NCI-H345 treated with DMSO at 0.1 percent for 48 hours (cell line): ENCODE measurements at regions not wholly inside any gene's neighbourhood (a gene's known extent, or its start where the extent isn't known, plus 50 kb on each side); places are given as distances from the start of the nearest gene placed in this dataset.

Experiments used
- DNase-seq: peaks from one replicate; lab custom pipeline; 2025; ENCODE audit not compliant: unreplicated experiment; lab: John Stamatoyannopoulos, UW

DNA sequence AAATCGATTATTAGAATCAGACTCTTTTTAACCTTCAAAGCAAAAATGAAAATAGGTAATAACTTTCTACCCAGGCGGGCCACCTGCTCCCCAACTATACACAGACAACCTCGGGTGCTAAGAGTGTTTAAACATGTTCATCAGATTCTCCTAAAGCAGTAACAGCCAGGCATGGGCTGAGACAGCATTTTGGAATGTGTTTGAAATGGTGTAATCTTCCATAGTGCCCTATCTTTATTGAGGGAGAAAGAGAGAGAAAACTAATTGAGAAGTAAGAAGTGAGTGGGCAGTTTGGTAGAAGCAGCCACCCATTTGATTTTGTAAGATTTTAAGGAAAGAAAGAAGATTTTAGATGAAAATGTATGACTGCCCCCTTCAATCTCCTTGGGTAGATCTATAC, 196.1 kb upstream of the CTAGE1 start:
- DNase-seq = no peak

DNA sequence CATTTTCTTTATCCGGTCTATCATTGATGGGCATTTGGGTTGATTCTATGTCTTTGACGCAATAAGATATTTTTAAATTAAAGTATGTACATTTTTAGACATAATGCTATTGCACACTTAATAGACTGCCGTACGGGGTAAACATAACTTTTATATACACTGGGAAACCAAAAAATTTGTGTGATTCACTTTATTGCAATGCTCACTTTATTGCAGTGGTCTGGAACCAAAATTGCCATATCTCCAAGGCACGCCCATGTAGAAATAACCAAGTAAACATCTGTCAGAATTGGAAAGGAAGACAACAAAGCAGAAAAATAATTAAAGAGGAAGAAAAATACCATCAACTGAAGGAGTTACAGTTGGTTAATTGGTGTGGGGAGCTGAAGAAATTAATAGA, 205.8 kb upstream of the CTAGE1 start:
- DNase-seq = no peak

DNA sequence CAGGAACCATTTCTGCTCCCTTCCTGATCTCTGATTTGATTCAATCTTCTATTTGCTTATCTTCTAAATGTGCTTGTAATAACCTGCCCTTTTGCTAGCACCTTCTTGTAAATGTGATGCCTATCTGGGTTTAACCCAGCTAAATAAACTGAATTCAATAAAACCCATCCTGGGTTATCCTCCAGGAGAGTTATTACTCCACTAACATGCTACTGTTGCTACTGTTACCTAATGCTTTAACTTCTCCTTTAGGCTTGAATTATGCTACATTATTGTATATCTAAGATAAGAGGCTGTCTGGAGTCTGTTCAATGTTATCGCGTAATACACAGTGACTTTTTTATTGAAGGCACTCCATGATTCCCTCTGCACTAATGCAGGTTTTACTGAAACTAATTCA, 206.5 kb upstream of the CTAGE1 start:
- DNase-seq = no peak

DNA sequence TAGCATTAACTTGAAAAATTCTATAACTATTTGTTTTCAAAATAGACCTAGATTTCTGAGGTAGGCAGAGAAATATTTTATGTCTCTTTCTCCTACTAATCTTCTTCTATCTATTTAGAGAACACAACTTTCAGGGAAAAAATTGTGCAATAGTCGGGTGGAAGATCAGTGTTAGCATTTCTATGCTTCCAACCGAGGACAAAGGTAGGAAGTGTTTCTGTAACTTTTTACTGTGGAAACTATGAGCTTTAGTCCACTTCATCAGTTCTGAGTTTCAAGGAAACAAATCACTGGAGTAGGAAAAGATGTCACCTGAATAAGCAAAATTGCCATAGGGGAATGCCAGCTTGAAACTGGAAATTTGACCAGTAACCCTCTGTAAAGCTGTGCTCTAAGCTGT, 207.7 kb upstream of the CTAGE1 start:
- no peak for DNase-seq

DNA sequence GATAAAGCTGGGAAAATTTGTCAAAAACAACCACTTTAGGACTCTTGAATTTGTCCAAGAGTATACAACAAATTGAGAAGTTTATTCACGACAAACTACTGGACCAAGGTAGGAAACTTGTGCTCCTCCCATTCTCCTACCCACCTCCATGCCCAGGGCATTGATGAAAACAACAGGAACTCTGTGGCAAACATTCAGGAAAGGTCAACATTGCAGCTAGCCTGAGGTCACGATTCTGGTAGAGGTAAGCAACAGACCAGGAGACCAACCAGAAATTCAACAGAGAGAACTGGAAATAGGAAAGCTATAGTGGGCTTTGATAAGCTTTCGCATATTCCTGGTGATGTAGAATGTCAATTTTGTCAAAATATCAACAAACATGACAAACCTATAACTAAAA, 209.1 kb upstream of the CTAGE1 start:
- no peak for DNase-seq

DNA sequence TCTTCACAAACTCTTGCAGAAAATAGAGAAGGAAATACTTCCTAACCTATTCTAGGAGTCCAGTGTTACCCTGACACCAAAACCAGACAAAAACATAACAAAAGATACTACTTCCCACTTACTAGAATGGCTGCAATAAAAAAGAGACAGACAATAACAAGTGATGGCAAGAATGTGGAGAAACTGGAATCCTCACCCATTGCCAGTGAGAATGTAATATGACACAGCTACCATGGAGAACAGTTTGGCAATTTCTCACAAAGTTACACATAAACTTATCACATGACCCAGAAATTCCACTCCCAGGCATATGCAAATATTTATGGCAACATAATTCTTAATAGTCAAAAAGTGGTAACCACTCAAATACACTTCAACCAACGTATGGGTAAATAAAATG, 209.8 kb upstream of the CTAGE1 start:
- no peak for DNase-seq

DNA sequence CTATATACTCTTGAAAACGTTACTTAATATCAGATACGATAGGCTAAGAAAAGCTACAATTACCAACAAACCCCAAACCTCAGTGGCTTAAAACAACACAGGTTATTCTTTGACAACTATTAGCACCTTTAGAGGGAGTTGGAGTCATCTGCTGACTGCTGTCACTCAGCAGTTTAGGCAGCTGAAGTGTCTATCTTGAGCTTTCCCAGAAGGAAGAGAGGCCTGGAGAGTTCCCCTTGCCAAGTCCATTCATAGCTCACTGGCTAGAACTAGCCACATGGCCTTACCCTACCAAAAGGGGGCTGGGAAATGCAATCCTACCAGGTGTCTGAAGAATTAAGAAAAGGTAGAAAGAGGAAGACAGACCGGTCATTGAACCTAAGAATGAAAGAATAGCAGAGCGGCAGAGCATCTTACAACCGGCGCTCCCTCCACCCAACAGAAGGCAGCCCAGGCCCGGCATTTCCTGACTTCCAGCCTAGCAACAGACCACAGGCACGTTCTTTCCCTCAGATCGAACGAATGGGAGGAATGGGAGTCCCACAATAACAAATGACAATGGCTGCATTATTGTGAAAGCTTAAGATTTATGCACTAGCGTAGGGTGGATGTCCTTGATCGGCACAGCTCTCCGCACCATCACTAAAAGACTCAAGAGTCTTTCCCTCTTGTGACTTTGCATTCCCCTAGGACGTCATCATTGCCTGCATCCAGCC, 211.2 kb upstream of the CTAGE1 start:
- DNase-seq = no peak

DNA sequence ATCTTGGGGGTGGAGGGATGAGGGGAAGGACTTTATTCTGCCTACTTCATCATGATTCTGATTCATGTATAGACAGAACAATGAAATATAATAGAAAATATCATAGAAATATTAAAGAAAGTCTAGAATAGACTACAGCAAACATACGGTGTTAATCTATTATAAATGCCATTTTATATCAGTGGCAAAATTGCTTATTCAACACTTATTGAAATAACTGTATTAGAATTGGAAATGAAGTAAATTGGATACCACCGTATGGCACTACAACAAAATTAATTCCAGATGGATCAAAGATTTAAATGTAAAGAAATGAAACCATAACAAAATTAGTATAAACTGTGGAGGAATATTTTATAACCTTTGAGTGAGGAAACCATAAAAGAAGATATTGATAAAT, 213.3 kb upstream of the CTAGE1 start:
- DNase-seq = no peak

DNA sequence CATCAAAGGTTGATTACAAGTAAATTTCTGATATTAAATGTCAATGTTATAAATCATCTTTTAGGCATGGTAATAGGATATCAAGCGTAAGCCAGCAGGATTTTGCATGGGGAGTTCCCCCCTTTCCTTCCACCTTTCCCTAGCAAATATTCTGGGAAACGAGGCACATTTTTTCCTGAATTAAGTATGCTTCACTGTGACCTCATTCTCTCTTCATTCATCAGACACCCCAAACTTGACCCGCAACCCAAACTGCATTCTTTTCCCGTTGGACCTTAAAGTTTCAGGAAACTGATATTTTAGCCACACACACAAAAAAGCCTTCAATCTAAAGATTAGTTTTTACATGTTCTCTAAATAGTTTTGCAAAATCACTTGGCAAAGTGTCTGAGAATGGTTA, 214.5 kb upstream of the CTAGE1 start:
- no peak for DNase-seq

DNA sequence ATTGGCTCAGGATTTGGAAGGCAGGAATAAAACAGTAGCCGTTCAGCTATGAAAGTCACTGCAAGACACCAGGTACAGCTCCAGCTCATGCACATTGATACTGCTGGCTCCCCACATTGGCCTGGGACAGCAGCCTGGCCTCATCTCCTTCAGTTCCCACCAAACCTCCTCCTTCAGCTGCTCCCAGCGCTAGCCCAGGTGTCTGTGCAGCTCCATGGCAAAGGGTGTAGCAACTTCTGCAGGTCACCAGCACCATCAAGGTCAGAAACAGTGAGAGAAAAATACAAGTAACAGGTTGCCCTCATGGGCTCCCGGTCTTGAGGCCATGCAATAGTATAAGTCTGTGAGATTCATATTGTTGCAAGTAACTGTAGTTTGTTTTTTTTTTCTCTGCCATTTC, 216.7 kb upstream of the CTAGE1 start:
- no peak for DNase-seq

DNA sequence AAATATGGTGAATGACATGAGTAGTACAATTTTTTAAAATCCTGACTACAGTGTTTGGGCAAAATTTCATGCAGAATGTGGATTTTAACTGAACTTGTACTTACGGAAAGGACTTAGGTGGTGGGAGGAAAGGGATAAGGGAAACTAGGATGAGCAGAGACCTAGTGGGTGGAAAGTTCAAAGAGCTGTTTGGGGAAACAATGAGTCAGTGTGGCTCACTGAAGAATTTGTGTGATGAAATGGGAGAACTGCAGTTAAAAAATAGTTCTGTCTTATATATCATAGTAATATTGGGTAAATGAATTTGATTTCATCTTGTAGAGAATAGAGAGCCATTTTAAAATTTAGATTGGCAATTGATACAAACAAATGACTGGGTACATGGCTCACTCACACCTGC, 220.1 kb upstream of the CTAGE1 start:
- no peak for DNase-seq

DNA sequence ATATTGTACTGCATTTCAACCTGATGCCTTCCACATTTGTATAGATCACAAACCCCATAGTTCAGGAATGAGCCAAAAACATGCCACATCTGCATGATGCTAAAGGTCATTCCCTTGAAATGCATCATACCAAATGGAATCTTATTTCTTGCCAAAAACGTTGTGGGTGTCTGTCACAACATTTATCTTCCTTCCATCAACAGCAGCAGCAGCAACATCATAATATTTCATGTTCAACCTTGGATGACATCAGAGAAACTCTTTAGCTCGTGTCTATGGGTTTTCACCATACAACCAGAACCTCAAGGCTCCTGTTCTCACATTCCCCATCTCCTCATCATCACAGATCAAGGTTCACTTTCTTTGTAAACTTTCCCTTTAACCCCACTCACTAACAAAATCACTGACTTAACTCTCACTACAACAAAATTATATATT, 221.3 kb upstream of the CTAGE1 start:
- DNase-seq = no peak

DNA sequence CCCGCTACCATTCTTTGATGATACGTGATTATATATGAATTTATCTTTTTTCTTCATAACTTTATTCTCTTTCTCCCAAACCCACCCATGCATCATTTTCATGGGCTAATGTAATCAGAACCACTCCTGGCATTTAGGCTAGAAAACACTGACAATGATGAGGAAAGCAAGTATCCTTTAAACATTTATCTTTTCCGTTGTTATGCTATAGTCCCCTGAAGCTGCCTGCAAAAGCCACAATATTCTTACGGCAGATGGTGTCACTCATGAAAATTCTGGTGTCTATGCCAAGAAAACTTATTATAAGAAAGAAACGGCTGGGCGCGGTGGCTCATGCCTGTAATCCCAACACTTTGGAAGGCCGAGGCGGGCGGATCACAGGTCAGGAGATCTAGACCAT, 221.8 kb upstream of the CTAGE1 start:
- no peak for DNase-seq

DNA sequence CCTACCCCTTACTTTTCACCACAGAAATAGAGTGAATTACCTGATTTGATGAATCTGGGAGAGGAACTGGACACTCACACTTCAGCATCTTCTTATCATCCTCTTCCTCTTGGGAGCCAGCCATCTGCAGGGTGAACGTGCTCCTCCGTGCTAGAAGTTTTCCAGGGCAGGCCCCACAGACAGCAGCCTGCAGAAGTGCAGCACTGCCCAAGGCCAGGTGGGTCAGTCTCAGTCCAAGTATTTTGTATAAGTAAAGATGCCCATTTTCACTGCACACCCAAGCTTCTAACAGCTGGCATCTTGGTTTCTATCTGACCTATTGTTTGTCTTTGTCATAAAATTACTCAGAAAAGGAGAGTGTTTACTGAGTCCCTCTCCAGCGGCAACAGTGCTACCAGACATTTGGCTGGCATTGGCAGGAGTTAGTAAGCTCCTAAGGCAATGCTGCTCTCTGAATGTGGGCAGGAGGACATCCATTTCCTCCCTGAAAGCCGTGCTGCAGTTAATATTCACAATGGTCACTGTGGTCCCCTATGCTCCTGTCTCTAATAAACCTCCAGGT, 222.6 kb upstream of the CTAGE1 start:
- DNase-seq = no peak

DNA sequence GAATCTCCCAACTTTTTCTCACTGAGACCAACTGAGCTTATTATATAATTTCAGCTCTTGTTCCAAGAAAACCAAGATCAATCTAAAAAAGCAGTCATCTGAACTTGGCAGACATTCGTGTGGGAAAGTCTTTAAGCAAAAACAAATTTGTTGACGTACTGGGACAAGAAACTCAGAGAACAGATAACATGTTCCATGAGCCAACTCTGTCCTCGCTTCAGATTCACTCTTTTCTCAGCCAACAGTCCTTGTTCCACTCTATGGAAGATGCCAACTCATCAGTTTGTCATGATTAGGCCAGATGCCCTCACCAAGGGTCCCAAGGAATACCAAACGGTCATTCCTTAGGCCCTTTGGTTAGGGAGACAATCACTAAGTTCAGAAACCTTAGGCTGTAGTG, 224.2 kb upstream of the CTAGE1 start:
- no peak for DNase-seq

DNA sequence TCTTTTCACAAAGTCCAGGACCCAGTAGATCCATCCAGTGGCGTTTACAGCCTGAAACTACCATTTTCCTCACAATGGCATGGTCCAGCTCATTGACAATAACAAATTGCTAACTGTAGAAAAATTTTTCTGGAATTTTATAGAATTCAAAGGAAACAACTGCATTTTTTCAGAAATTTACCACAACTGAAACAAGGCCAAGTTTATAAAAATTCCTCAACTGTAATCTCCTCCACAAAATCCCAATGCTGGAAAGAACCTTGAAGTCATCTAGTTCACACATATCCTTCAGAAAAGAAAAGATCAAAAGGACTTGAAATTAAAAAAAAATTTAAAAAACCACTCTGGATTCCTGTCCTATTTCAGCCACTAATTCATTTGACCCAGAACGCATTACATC, 226.0 kb upstream of the CTAGE1 start:
- DNase-seq = no peak

DNA sequence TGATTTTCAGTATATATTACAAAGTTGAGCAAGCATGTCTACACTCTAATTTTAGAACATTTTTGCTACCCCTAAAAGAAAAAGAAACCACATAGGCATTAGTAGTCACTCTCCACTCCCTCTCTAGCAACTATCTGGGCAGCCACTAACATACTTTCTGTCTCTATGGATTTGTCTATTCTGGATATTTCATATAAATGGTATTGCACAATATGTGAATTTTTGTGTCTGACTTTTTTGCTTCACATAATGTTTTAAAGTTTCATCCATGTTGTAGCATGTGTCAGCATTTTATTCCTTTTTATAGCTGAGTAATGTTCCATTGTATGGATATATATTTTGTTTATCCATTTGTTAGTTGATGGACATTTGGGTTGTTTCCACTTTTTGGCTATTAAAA, 232.5 kb upstream of the CTAGE1 start:
- DNase-seq = no peak

DNA sequence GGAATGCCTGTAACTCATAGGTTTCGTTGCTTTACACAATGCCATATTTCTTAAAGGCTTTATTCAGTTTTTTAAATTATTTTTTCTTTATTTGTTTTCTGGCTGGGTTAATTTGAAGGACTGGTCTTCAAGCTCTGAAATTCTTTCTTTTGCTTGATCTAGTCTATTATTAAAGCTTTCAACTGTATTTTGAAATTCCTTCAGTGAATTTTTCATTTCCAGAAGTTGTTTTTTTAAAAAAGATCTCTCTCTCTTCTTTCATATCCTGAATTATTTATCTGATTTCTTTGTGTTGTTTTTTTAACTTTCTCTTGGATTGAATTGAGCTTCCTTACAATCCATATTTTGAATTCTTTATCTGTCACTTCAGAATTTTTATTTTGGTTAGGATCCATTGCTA, 239.9 kb upstream of the CTAGE1 start:
- DNase-seq = no peak

DNA sequence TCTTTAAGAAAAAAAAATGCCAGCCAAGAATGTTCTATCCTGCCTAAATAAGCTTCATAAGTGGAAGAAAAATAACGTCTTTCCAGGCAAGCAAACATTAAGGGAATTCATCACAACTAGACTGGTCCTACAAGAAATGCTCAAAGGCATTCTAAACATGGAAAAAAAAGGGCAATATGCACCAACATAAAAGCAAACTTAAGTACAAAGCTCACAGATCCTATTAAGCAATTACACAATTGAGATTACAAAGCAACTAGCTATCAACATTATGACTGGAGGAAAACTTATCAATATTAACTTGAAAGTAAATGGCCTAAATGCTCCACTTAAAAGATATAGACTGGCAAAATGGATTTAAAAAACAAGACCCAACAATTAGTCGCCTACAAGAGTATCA, 240.6 kb upstream of the CTAGE1 start:
- no peak for DNase-seq

DNA sequence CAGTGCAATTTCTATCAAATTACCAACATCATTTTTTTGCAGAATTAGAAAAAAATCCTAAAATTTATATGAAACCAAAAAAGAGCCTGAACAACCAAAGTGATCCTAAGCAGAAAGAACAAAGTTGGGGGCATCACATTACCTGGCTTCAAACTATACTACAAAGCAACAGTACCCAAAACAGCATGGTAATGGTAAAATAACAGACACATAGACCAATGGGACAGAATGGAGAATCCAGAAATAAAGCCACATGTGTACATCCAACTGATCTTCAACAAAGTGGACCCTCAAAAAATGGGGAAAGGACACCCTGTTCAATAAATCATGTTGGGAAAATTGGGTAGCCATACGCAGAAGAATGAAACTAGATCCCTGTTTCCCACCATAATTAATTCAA, 245.7 kb upstream of the CTAGE1 start:
- DNase-seq = no peak

DNA sequence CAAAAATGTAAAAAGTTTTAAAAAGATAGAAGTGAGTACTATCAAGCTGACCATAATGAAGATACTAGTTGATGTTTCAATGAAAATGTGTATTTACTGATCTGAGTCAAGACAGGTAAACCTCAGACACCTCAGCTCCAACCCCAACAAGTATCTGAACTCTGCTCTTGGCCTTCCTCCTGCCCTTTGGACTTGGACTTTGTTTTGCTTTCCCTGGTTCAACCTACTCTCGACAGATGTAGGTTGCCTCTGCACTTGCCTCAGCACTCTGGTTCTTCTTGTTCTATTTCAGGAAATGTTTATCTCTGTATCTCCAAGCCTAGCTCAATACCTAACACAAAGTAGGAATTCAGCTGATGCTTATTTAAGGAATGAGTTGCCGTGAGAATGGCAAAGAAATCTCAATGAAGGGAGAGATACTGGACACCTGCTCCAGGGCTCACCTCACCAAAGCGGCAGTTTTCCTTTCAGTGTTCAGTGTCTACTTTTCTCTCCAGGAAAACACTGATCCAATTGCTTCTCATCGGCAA, 248.8 kb upstream of the CTAGE1 start:
- DNase-seq = no peak

DNA sequence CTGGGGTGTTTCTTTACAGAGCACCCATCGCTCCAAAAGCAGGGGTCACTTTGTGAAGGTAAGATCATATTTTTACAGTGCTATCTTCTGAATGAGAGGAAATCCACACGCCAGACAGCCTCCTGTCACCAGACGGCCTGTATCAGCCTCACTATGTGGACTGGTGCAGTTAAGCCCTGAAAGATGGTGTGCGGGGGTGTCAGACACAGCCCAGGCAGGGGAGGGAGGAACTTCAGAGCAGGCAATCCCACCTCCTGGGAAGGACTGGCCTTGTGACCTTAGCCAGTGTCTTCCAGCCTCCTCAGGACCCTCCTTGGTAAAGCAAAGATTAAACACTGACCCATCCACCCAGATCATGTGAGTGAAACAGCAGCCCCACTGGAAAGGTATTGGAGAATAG, 249.4 kb upstream of the CTAGE1 start:
- DNase-seq = no peak
